Epithelial cell of esophagus (primary cell): ENCODE measurements at regions not wholly inside any gene's neighbourhood (a gene's known extent, or its start where the extent isn't known, plus 50 kb on each side); places are given as distances from the start of the nearest gene placed in this dataset.

Experiments used
- DNase-seq: peaks from one replicate; pipeline ENCODE4 v3.0.0; 2010; ENCODE audit warnings: low read depth
- H3K4me3 ChIP-seq: 2 replicates; pipeline ENCODE4 v1.5.1; 2011; ENCODE audit warnings: mild to moderate bottlenecking, low read length, control low read depth
- TF ChIP-seq, protein P1 (sequence below): IDR thresholded peaks from 2 replicates; pipeline ENCODE4 v1.5.1; 2011; ENCODE audit warnings: low read depth, mild to moderate bottlenecking, low read length, control low read depth, inconsistent platforms; ENCODE audit not compliant: insufficient read depth; ENCODE audit errors: missing control alignments

DNA sequence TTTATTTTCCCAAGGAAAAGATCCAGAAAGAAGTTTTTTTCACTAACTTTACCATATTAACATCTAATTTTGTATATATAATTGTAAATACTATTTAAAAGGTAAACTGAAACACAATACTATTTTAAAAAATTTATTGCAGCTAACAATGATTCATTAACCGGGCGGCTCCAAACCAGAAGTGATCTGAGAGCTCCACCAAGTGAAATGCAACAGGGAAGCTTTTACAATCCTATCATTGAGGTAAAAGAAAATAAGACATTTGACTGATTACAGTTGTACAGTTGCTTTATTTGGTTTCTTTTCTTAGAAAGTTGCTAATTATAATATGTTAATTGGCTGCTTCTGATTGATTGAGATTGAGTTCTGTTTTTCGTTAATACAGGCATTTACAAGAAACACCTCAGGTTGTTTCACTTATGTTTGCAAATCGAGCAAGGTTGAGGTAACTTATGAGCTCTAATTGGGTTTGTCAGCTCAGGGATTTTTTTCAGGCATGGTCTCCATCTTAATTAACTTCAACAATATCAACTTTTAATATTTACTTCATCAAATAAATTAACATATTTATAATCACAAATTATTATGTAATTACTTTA, 220.2 kb upstream of the UGT8 start:
- TF ChIP-seq, protein P1, sequence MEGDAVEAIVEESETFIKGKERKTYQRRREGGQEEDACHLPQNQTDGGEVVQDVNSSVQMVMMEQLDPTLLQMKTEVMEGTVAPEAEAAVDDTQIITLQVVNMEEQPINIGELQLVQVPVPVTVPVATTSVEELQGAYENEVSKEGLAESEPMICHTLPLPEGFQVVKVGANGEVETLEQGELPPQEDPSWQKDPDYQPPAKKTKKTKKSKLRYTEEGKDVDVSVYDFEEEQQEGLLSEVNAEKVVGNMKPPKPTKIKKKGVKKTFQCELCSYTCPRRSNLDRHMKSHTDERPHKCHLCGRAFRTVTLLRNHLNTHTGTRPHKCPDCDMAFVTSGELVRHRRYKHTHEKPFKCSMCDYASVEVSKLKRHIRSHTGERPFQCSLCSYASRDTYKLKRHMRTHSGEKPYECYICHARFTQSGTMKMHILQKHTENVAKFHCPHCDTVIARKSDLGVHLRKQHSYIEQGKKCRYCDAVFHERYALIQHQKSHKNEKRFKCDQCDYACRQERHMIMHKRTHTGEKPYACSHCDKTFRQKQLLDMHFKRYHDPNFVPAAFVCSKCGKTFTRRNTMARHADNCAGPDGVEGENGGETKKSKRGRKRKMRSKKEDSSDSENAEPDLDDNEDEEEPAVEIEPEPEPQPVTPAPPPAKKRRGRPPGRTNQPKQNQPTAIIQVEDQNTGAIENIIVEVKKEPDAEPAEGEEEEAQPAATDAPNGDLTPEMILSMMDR, result peak; percentile 80
- no peak overlapping the region for H3K4me3 ChIP-seq
- peak; percentile 63 for DNase-seq

DNA sequence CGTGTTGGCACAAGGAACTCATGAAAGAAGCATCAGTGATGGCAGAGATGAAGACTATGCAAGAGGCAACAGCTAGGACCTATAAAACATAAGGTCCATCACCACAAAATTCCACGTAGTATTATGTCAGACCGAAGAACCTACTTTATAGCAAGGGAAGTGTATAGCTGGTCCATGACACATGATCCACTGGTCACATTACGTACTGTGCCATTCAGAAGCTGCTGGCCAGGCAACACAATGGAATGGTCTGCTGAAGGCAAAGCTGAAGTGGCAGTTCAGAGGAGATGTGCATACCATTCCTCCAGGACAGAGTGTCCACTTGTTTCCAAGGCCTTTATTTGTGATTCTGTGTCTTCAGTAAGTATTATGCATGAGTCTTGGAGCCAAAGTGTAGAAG, 215.5 kb upstream of the UGT8 start:
- no peak overlapping the region for H3K4me3 ChIP-seq
- DNase-seq, result no peak
- TF ChIP-seq, protein P1, result no peak

DNA sequence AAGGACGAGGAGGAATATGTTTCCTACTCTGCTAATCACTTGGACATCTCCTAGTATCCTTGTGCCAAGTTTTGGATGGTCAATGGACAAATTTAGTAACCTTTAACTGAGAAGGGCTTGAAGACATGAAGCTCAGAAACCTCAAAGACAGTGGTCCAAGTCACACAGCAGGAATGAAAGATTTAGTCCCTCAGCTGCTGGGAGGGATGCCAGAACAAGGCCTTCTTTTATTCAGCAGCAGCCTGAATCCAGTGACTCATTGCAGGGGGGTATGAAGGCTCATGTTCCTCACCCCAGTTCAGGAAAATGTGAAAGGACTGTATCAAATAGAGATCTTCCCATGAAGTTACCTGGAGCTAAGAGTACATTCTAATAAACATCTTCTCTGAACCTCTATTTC, 214.9 kb upstream of the UGT8 start:
- TF ChIP-seq, protein P1, result no peak
- DNase-seq, result peak; percentile 51
- H3K4me3 ChIP-seq, result no peak overlapping the region

DNA sequence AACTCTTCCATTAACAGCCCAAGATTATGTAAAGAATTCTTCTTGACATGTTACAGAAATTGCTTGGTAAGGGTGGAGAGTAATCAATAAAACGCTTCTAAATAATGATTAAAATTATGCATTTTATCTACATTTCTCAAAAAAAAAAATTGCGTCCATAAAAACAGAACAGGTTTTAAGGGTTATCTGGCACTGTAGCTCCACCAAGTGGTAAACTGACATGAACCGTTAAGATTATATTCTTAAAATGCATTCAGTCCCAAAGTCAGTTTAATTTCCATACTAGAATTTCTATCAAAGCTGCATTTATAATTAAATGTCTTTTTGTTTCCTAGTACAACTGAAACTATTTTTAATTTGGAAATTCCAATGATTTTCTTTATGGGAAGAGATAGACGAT, 214.0 kb upstream of the UGT8 start:
- no peak overlapping the region for H3K4me3 ChIP-seq
- DNase-seq, result peak; percentile 54
- TF ChIP-seq, protein P1, result peak; percentile 50

DNA sequence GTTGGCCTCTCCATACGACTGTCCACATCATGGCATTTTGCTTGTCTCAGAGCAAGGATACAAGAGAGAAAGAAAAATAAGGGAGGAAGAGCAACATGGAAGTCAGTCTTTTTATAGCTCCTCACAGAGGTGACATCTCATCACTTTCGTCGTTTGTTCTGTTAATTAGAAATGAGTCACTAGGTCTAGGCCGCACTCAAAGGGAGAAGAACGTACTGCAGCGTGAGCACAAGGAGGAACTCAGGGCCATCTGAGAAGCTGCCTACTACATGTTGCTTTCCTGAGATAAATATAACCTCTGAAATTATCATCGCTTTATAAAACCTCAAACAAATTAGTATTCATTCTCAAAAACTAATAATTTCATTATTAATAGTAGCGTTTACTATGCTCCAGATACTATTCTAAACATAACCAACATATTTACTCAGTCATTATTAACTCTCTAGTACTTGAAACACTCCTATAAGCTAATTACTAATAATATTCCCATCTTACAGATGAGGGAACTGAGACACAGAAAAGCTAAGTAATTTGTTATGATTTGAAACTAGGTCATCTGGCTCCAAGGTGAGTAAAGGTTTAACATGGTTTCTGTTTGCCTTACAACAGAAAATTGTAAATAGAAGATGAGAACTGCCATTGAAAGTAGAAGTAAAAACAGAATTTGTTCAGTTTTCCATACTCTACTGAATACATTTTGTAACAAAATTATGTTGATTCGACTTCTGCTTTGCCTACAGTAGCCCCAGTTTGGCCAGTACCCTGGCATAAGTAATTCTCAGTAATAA, 213.2 kb upstream of the UGT8 start:
- DNase-seq, result no peak
- H3K4me3 ChIP-seq, result no peak overlapping the region
- TF ChIP-seq, protein P1, result no peak

DNA sequence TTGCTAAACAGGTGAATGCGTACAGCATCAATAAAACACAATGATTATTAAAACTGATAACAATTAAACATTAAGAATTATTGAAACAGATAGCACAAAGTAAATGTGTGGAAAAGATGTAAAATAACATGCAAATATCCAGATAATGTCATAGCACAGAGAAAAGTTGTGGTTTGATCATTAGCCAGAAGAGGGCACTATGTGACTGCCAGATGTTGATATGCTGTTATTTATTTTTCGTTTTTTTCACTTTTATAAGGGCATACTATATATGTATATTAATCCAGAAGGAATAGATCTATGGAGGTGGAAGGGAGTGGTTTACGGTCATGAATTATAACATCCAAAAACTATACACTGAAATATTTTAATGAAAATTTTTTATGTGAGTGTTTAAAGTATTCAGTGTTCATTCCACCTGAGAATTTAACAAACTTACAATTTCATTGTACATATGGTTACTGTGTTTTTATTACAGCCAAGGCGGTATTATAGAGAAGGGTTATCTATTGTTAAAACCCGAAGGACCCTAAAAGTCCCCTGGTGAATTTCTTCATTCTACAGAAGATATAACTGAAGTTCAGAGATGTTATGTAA, 211.9 kb upstream of the UGT8 start:
- peak; percentile 50 for DNase-seq
- TF ChIP-seq, protein P1, result peak; percentile 75
- no peak overlapping the region for H3K4me3 ChIP-seq
